Keratinocyte (primary cell): ENCODE measurements at regions not wholly inside any gene's neighbourhood (a gene's known extent, or its start where the extent isn't known, plus 50 kb on each side); places are given as distances from the start of the nearest gene placed in this dataset.

Experiments used
- DNase-seq: peaks from one replicate; pipeline ENCODE4 v3.0.0-alpha.2; 2011; ENCODE audit warnings: low read depth, missing footprints, low spot score
- FAIRE-seq: peaks from 2 replicates; lab custom pipeline; 2011; peaks lifted over from hg19 to GRCh38; lab: Jason Lieb, UNC
- H2AFZ ChIP-seq: 2 replicates; pipeline ENCODE4 v1.6.0; 2012; ENCODE audit warnings: low read length, control low read depth, inconsistent platforms; ENCODE audit not compliant: control insufficient read depth
- H3K27ac ChIP-seq: 2 replicates; pipeline ENCODE4 v1.5.1; 2011; ENCODE audit warnings: low read length; ENCODE audit not compliant: control insufficient read depth, insufficient read depth
- H3K27me3 ChIP-seq: 3 replicates; pipeline ENCODE4 v1.6.0; 2011; ENCODE audit warnings: low read length; ENCODE audit not compliant: control insufficient read depth, insufficient read depth; ENCODE audit errors: extremely low read depth
- H3K36me3 ChIP-seq, 2 experiments: 2 replicates in 1 of 2; 3 replicates in 1 of 2; pipeline ENCODE4 v1.5.1; 2011; ENCODE audit warnings: low read length in 2 of 2, mild to moderate bottlenecking in 1 of 2; ENCODE audit not compliant: control insufficient read depth in 2 of 2, insufficient read depth in 2 of 2; ENCODE audit errors: extremely low read depth in 1 of 2
- H3K4me1 ChIP-seq: 3 replicates; pipeline ENCODE4 v1.5.1; 2011; ENCODE audit warnings: low read length; ENCODE audit not compliant: control insufficient read depth, insufficient read depth; ENCODE audit errors: extremely low read depth
- H3K4me2 ChIP-seq: 3 replicates; pipeline ENCODE4 v1.6.0; 2011; ENCODE audit warnings: low read depth, low read length; ENCODE audit not compliant: control insufficient read depth, insufficient read depth; ENCODE audit errors: extremely low read depth
- H3K4me3 ChIP-seq, 3 experiments: fragments of 200-600 bp in 1 of 3; sonication (generic) in 1 of 3; 2 replicates in 2 of 3; 3 replicates in 1 of 3; pipeline ENCODE4 v1.5.1; 2011 to 2016; ENCODE audit warnings: low read length in 3 of 3, mild to moderate bottlenecking in 3 of 3, control low read depth in 2 of 3, inconsistent platforms in 1 of 3, low read depth in 1 of 3, mixed read lengths in 1 of 3, mixed run types in 1 of 3, moderate library complexity in 1 of 3; ENCODE audit not compliant: control insufficient read depth in 2 of 3, insufficient read depth in 2 of 3; ENCODE audit errors: extremely low read depth in 1 of 3
- H3K79me2 ChIP-seq: 2 replicates; pipeline ENCODE4 v1.6.0; 2012; ENCODE audit warnings: low read length; ENCODE audit not compliant: control insufficient read depth, insufficient read depth
- H3K9ac ChIP-seq: 3 replicates; pipeline ENCODE4 v1.6.0; 2011; ENCODE audit warnings: low read length; ENCODE audit not compliant: control insufficient read depth, insufficient read depth; ENCODE audit errors: extremely low read depth
- H3K9me1 ChIP-seq: 3 replicates; pipeline ENCODE4 v1.6.0; 2011; ENCODE audit warnings: low read length; ENCODE audit not compliant: control insufficient read depth, insufficient read depth; ENCODE audit errors: extremely low read depth
- H3K9me3 ChIP-seq: 2 replicates; pipeline ENCODE4 v1.5.1; 2012; ENCODE audit warnings: low read depth, low read length; ENCODE audit not compliant: control insufficient read depth
- H4K20me1 ChIP-seq: 3 replicates; pipeline ENCODE4 v1.6.0; 2011; ENCODE audit warnings: low read length; ENCODE audit not compliant: control insufficient read depth, insufficient read depth; ENCODE audit errors: extremely low read depth
- EZH2 ChIP-seq: IDR thresholded peaks from one replicate; pipeline ENCODE4 v1.6.1; 2012; ENCODE audit warnings: inconsistent platforms, mild to moderate bottlenecking, low read length, moderate library complexity
- dilution Hi-C: fragments of 300-500 bp; cut with MboI; formaldehyde crosslinking; loops from one replicate; pipeline ENCODE4 v1.7.0; 2020; ENCODE audit warnings: low sequenced_read_pairs; ENCODE audit not compliant: extremely low pct_ligation_motif_present
- TF ChIP-seq, protein P1 (sequence below), 3 experiments: IDR thresholded peaks in 1 of 3; conservative IDR thresholded peaks in 1 of 3; optimal IDR thresholded peaks in 1 of 3; 2 replicates in 2 of 3; 3 replicates in 1 of 3; pipeline versions ENCODE3 to v1.5.1; 2011; ENCODE audit warnings: low read length in 3 of 3, mild to moderate bottlenecking in 3 of 3, moderate library complexity in 2 of 3, control low read depth in 1 of 3, inconsistent platforms in 1 of 3; ENCODE audit not compliant: insufficient read depth in 2 of 3; ENCODE audit errors: extremely low read depth in 1 of 3

DNA sequence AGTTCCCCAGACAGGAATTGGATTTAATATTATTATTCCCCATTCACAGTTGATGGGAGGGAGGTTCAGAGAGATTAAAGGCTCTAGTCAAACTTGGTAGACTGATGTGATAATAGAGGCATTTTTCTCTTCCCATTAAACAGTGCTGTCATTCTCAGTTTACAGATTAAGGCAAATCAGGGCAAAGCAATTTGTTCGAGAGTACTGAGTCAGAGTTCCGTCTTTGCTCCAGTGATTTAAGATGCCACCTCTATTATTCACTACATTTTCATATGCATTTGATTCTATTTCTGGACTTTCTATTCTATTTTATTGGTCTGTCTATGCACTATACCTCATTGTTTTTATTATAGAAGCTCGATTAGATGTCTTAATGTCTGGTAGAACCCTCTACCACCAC lies 201.0 kb upstream of the RAI14 start:
- Histone ChIP-seq H3K4me2 (no peak overlapping the region), H3K9me1 (no peaks in the 10 kb centered on the region), H3K79me2 (no peaks in the 10 kb centered on the region), H2AFZ (no peak overlapping the region), H4K20me1 (no peaks in the 10 kb centered on the region), H3K4me1 (no peaks in the 10 kb centered on the region), H3K36me3 (no peaks in the 10 kb centered on the region), H3K4me3 (no peak overlapping the region), H3K9me3 (no peaks in the 10 kb centered on the region), H3K27ac (no peak overlapping the region), H3K27me3 (no peaks in the 10 kb centered on the region), H3K9ac (no peak overlapping the region)
- no peak for FAIRE-seq
- dilution Hi-C loops, result no loop called here
- TF ChIP-seq EZH2, result no peak
- no peak for DNase-seq

DNA sequence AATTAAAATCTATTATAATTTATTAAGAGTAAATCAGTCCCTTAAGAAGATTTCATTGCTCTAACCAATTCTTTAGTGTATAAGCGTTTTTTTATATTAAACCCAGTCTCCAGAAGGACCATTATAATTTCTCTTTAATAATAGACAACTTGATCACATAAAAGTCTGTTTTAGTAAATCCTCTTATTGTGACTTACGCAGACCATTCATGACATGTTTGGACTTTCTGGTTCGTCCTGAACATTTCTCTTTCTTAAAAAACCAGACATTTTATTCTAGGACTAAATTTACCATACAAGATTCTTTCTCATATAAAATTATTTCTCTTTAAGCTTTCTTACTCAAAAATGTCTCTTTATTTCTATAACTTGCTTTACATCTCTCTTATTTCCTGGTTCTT lies 196.2 kb upstream of the RAI14 start:
- H3K4me3 ChIP-seq, result no peak overlapping the region
- no peaks in the 10 kb centered on the region for H3K9me3 ChIP-seq
- H3K36me3 ChIP-seq, result no peaks in the 10 kb centered on the region
- no peaks in the 10 kb centered on the region for H4K20me1 ChIP-seq
- FAIRE-seq, result no peak
- H3K4me2 ChIP-seq, result no peak overlapping the region
- no peak overlapping the region for H3K27ac ChIP-seq
- DNase-seq, result no peak
- dilution Hi-C loops, result no loop called here
- H3K9me1 ChIP-seq, result no peaks in the 10 kb centered on the region
- H3K4me1 ChIP-seq, result no peaks in the 10 kb centered on the region
- no peaks in the 10 kb centered on the region for H3K27me3 ChIP-seq
- TF ChIP-seq, protein P1, sequence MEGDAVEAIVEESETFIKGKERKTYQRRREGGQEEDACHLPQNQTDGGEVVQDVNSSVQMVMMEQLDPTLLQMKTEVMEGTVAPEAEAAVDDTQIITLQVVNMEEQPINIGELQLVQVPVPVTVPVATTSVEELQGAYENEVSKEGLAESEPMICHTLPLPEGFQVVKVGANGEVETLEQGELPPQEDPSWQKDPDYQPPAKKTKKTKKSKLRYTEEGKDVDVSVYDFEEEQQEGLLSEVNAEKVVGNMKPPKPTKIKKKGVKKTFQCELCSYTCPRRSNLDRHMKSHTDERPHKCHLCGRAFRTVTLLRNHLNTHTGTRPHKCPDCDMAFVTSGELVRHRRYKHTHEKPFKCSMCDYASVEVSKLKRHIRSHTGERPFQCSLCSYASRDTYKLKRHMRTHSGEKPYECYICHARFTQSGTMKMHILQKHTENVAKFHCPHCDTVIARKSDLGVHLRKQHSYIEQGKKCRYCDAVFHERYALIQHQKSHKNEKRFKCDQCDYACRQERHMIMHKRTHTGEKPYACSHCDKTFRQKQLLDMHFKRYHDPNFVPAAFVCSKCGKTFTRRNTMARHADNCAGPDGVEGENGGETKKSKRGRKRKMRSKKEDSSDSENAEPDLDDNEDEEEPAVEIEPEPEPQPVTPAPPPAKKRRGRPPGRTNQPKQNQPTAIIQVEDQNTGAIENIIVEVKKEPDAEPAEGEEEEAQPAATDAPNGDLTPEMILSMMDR (optimal IDR thresholded peaks at IDR 0.05 in 1 of 3, IDR thresholded peaks at IDR 0.05 in 1 of 3, conservative IDR thresholded peaks at IDR 0.05 in 1 of 3; ENCODE audit: extremely low read depth in 1 of 3, insufficient read depth in 2 of 3, low read length in 3 of 3), result no peak
- TF ChIP-seq EZH2, result no peak
- H3K9ac ChIP-seq, result no peak overlapping the region
- no peaks in the 10 kb centered on the region for H3K79me2 ChIP-seq
- H2AFZ ChIP-seq, result no peak overlapping the region

DNA sequence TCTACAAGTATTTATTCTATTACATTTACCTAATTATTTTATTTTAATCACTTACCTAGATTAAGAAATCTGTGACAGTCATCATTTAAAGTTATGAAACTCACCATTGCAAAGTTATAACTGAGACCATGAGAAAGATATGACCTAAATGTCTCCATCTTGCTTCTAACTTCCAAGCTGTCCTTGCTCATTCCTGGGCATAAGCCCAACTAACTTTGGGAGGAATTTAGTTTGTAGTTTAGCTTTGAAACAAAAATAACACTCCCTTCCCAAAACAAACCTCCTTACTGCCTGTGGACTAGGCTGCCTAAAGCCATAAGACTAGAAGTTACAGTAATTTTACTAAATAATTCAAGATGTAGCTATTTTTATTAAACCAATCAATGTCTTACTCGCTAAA lies 195.6 kb upstream of the RAI14 start:
- H3K9me1 ChIP-seq, result no peaks in the 10 kb centered on the region

More for the DNA sequence above, 195.6 kb upstream of the RAI14 start:
- no peaks in the 10 kb centered on the region for H3K36me3 ChIP-seq
- dilution Hi-C loops, result no loop called here
- no peaks in the 10 kb centered on the region for H3K4me1 ChIP-seq
- H3K9ac ChIP-seq, result no peak overlapping the region
- H3K9me3 ChIP-seq, result no peaks in the 10 kb centered on the region
- H3K27me3 ChIP-seq, result no peaks in the 10 kb centered on the region
- FAIRE-seq, result no peak
- no peak overlapping the region for H3K4me3 ChIP-seq
- no peaks in the 10 kb centered on the region for H3K79me2 ChIP-seq
- no peak for DNase-seq
- H3K4me2 ChIP-seq, result no peak overlapping the region
- TF ChIP-seq EZH2, result no peak
- TF ChIP-seq, protein P1 (optimal IDR thresholded peaks at IDR 0.05 in 1 of 3, IDR thresholded peaks at IDR 0.05 in 1 of 3, conservative IDR thresholded peaks at IDR 0.05 in 1 of 3; ENCODE audit: extremely low read depth in 1 of 3, insufficient read depth in 2 of 3, low read length in 3 of 3), result no peak
- no peaks in the 10 kb centered on the region for H4K20me1 ChIP-seq
- no peak overlapping the region for H2AFZ ChIP-seq
- no peak overlapping the region for H3K27ac ChIP-seq
